Spleen (tissue), 11 donors: ENCODE measurements at regions not wholly inside any gene's neighbourhood (a gene's known extent, or its start where the extent isn't known, plus 50 kb on each side); places are given as distances from the start of the nearest gene placed in this dataset.

Source experiments
- DNase-seq: peaks from one replicate; pipeline ENCODE4 v3.0.0-alpha.2; 2020
- H3K27ac ChIP-seq, 8 donors: fragments of 200-600 bp; sonication (generic) in 7 of 8; 1 replicate in 4 of 8; 2 replicates in 4 of 8; pipeline versions ENCODE4 v1.5.0 to v1.8.0; 2016 to 2021; ENCODE audit warnings: inconsistent platforms in 4 of 8, mild to moderate bottlenecking in 4 of 8, moderate library complexity in 1 of 8
- H3K27me3 ChIP-seq, 7 donors: fragments of 200-600 bp; sonication (generic) in 6 of 7; replicated peaks in 1 of 7; 1 replicate in 4 of 7; 2 replicates in 3 of 7; pipeline versions ENCODE4 v1.5.0 to v1.8.0; 2016 to 2021; ENCODE audit warnings: inconsistent platforms in 3 of 7, mild to moderate bottlenecking in 1 of 7
- H3K36me3 ChIP-seq, 6 donors: fragments of 200-600 bp; sonication (generic) in 5 of 6; 1 replicate in 4 of 6; 2 replicates in 2 of 6; pipeline versions ENCODE4 v1.5.0 to v1.8.0; 2016 to 2021; ENCODE audit warnings: inconsistent platforms in 2 of 6
- H3K4me1 ChIP-seq, 6 donors: fragments of 200-600 bp; sonication (generic) in 5 of 6; 1 replicate in 3 of 6; 2 replicates in 3 of 6; pipeline versions ENCODE4 v1.5.0 to v1.8.0; 2016 to 2021; ENCODE audit warnings: inconsistent platforms in 3 of 6
- H3K4me3 ChIP-seq, 8 donors: fragments of 200-600 bp; sonication (generic) in 7 of 8; 1 replicate in 4 of 8; 2 replicates in 4 of 8; pipeline versions ENCODE4 v1.5.0 to v1.8.0; 2016 to 2021; ENCODE audit warnings: inconsistent platforms in 4 of 8, mild to moderate bottlenecking in 4 of 8, moderate library complexity in 2 of 8
- H3K9me3 ChIP-seq, 8 donors: fragments of 200-600 bp; sonication (generic) in 7 of 8; 1 replicate in 4 of 8; 2 replicates in 4 of 8; pipeline versions ENCODE4 v1.5.0 to v1.8.0; 2016 to 2021; ENCODE audit warnings: inconsistent platforms in 4 of 8
- POLR2A ChIP-seq, 3 donors: fragments of 450-650 bp; IDR thresholded peaks; one replicate each; pipeline ENCODE4 v1.5.1; 2017; ENCODE audit warnings: antibody characterized with exemption in 3 of 3, mild to moderate bottlenecking in 1 of 3
- POLR2AphosphoS5 ChIP-seq, 3 donors: sonication (generic); formaldehyde crosslinking; IDR thresholded peaks; one replicate each; pipeline ENCODE4 v1.5.1; 2017; ENCODE audit warnings: antibody characterized with exemption in 3 of 3
- WGBS, 5 donors: extraction: QIAGEN DNeasy Blood & Tissue Kit in 3 of 5; methylation state at CpG; one replicate each; pipeline versions ENCODE4 v1.1.5 to v1.1.7; 2013 to 2018; 5-methylcytosine and 5-hydroxymethylcytosine counted together
- intact Hi-C: fragments of 100-400 bp; cut with DNase I; formaldehyde crosslinking; loops from one replicate; pipeline ENCODE4 v1.15.0; 2023; ENCODE audit warnings: low total_unique reads
- TF ChIP-seq, protein P1 (sequence below), 11 experiments: fragments of 200-600 bp in 7 of 11; fragments of 450-650 bp in 4 of 11; sonication (generic) in 4 of 11; IDR thresholded peaks in 8 of 11; conservative IDR thresholded peaks in 3 of 11; 1 replicate in 7 of 11; 2 replicates in 4 of 11; pipeline versions ENCODE4 v1.4.0 to v1.8.0; 2016 to 2021; ENCODE audit warnings: antibody characterized with exemption in 11 of 11, inconsistent platforms in 4 of 11, mild to moderate bottlenecking in 1 of 11
- donor health status: healthy with polysubstance abuse.
- donor health status: DM: no; HTN: no; CAD: no; lungs with moderate emphysema.
- donor health status: DM: no; HTN: no; CAD: no.
- donor health status: Bipolar disorder and iron deficiency.
- donor health status: healthy.
- donor health status: DM: no; HTN: no; CAD: no.
- donor health status: DM: yes; HTN: yes; CAD: no.

DNA sequence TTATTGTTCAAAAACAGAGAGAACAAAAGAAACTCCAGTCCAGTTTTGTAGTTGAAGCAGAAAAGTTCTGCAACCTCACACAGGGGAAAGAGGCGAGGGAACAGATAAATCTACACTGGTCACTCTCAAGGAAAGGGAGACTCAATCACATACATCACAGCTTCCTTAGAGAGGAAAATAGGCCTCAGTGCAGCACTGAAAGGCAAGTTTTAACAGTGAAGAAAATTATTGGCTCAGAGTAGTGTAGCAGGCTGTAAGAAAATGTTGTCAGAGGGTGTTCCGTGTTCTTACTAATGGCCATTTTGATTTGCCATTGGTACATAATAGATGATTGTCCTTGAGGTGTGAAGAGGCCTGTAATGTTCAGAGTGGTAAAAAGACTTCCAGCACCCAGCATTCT, 530.0 kb upstream of the CDH6 start:
- TF ChIP-seq POLR2A (IDR thresholded peaks at IDR 0.05) (no peak), POLR2AphosphoS5 (IDR thresholded peaks at IDR 0.05) (no peak)
- TF ChIP-seq, protein P1, sequence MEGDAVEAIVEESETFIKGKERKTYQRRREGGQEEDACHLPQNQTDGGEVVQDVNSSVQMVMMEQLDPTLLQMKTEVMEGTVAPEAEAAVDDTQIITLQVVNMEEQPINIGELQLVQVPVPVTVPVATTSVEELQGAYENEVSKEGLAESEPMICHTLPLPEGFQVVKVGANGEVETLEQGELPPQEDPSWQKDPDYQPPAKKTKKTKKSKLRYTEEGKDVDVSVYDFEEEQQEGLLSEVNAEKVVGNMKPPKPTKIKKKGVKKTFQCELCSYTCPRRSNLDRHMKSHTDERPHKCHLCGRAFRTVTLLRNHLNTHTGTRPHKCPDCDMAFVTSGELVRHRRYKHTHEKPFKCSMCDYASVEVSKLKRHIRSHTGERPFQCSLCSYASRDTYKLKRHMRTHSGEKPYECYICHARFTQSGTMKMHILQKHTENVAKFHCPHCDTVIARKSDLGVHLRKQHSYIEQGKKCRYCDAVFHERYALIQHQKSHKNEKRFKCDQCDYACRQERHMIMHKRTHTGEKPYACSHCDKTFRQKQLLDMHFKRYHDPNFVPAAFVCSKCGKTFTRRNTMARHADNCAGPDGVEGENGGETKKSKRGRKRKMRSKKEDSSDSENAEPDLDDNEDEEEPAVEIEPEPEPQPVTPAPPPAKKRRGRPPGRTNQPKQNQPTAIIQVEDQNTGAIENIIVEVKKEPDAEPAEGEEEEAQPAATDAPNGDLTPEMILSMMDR (IDR thresholded peaks at IDR 0.05 in 8 of 11, conservative IDR thresholded peaks at IDR 0.05 in 3 of 11) = no peak

DNA sequence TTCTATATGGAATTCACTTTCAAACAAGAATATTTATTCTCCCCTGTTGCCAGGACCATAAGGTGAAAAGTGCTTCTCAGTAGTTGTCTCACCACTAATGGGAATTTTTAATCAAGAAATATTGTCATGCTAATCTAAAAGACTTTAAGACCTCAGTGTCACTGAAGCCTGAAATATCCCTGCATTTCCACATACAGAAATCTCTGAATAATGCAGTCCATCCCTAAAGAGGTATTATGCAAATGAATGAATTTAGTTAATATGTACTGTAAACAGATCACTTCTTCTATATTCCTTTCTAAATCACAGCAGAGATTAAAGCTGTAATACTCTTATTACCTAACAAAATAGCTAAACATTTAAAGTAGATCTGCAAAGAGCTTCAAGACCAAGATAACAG, 531.1 kb upstream of the CDH6 start:
- Histone ChIP-seq H3K27ac (no peak overlapping the region), H3K27me3 (no peaks in the 10 kb centered on the region), H3K4me1 (no peaks in the 10 kb centered on the region), H3K36me3 (no peaks in the 10 kb centered on the region), H3K4me3 (no peak overlapping the region), H3K9me3 (peaks cover 0 to 21% (median 2%) of the 10 kb centered on the region in 8 donors)
- TF ChIP-seq, protein P1 (IDR thresholded peaks at IDR 0.05 in 8 of 11, conservative IDR thresholded peaks at IDR 0.05 in 3 of 11) = no peak
- TF ChIP-seq POLR2AphosphoS5 (IDR thresholded peaks at IDR 0.05) = no peak
- no peak for TF ChIP-seq POLR2A (IDR thresholded peaks at IDR 0.05)
- intact Hi-C loops = no loop called here
- no peak for DNase-seq

More for the DNA sequence above, 530.0 kb upstream of the CDH6 start:
- DNase-seq = no peak
- intact Hi-C loops = no loop called here
- Histone ChIP-seq H3K4me1 (no peaks in the 10 kb centered on the region), H3K36me3 (no peaks in the 10 kb centered on the region), H3K27me3 (no peaks in the 10 kb centered on the region), H3K4me3 (no peak overlapping the region), H3K9me3 (peaks cover 0 to 21% (median 2%) of the 10 kb centered on the region in 8 donors), H3K27ac (no peak overlapping the region)
- WGBS, 5 donors = 61 to 83% (median 74%) methylated on average over 2 of the region's 2 CpGs

DNA sequence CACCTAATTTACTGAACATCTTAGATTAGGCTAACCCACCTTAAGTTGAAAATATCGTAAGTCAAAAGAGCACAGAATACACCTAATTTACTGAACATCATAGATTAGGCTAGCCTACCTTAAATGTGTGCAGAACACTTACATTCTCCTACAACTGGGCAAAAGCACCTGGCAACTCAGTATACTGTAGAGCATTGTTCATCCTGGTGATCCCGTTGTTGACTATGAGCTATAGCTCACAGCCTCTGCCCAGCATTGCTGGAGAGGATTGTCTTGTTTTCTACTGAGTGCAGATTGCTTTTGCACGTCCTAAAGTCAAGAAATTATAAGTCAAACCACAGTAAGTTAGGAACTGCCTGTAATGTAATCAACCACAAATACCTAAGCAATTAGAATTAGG, 531.8 kb upstream of the CDH6 start:
- Histone ChIP-seq H3K27me3 (no peaks in the 10 kb centered on the region), H3K36me3 (no peaks in the 10 kb centered on the region), H3K4me3 (no peak overlapping the region), H3K4me1 (no peaks in the 10 kb centered on the region), H3K27ac (no peak overlapping the region), H3K9me3 (peaks cover 0 to 21% (median 2%) of the 10 kb centered on the region in 8 donors)
- intact Hi-C loops = no loop called here
- DNase-seq = no peak
- WGBS, 5 donors = 52 to 67% (median 56%) methylated on average over 3 of the region's 3 CpGs
- TF ChIP-seq POLR2A (IDR thresholded peaks at IDR 0.05) (no peak), POLR2AphosphoS5 (IDR thresholded peaks at IDR 0.05) (no peak)
- TF ChIP-seq, protein P1 (IDR thresholded peaks at IDR 0.05 in 8 of 11, conservative IDR thresholded peaks at IDR 0.05 in 3 of 11) = no peak

DNA sequence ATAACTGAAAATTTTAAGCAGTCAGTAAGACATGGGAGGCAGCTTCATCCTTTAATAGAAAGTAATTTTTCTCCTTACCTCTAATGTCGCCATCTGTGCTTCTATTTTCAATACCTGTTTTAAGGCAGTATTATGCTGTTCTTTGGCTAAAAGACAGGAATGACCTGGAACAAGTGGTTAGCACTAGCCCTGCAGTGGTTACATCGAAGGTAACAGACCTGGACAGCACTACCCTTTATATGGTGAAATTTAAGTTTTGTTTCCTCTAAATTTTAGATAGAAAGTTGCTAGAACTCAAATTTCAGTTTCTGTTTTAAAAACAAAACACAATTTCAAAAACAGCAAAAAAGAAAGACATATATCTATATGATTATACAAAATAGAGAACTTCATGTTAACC, 534.1 kb upstream of the CDH6 start:
- intact Hi-C loops = no loop called here
- no peaks in the 10 kb centered on the region for H3K4me1 ChIP-seq
- H3K4me3 ChIP-seq = no peak overlapping the region
- no peak for TF ChIP-seq POLR2AphosphoS5 (IDR thresholded peaks at IDR 0.05)
- no peak for TF ChIP-seq POLR2A (IDR thresholded peaks at IDR 0.05)
- TF ChIP-seq, protein P1 (IDR thresholded peaks at IDR 0.05 in 8 of 11, conservative IDR thresholded peaks at IDR 0.05 in 3 of 11) = no peak
- no peaks in the 10 kb centered on the region for H3K36me3 ChIP-seq
- H3K27ac ChIP-seq = no peak overlapping the region
- H3K27me3 ChIP-seq = no peaks in the 10 kb centered on the region
- peaks cover 0 to 14% (median 5%) of the 10 kb centered on the region in 8 donors for H3K9me3 ChIP-seq
- WGBS, 5 donors = 75 to 86% (median 84%) methylated on average over 2 of the region's 2 CpGs
- DNase-seq = no peak
